BE2C (cell line): ENCODE measurements at regions not wholly inside any gene's neighbourhood (a gene's known extent, or its start where the extent isn't known, plus 50 kb on each side); places are given as distances from the start of the nearest gene placed in this dataset.

Experiments
- DNase-seq: peaks from one replicate; pipeline ENCODE4 v3.0.0-alpha.2; 2020
- H3K27me3 ChIP-seq: fragments of 250-450 bp; sonication (Bioruptor Pico); 2 replicates; pipeline ENCODE4 v1.5.1; 2020; ENCODE audit warnings: mild to moderate bottlenecking
- H3K36me3 ChIP-seq: fragments of 250-450 bp; sonication (Bioruptor Pico); 2 replicates; pipeline ENCODE4 v1.5.1; 2020; ENCODE audit warnings: mild to moderate bottlenecking
- H3K4me1 ChIP-seq: fragments of 250-450 bp; sonication (Bioruptor Pico); 2 replicates; pipeline ENCODE4 v1.5.1; 2020
- H3K4me3 ChIP-seq: 2 replicates; pipeline ENCODE4 v1.5.1; 2011; ENCODE audit warnings: low read depth, low read length
- H3K9me3 ChIP-seq: fragments of 250-450 bp; sonication (Bioruptor Pico); 2 replicates; pipeline ENCODE4 v1.5.1; 2020
- TF ChIP-seq, protein P1 (sequence below): IDR thresholded peaks from 2 replicates; pipeline ENCODE4 v1.5.1; 2012; ENCODE audit warnings: mild to moderate bottlenecking, low read depth, low read length

- Histone ChIP-seq H3K4me3 (no peak overlapping the region), H3K9me3 (no peaks in the 10 kb centered on the region), H3K36me3 (no peaks in the 10 kb centered on the region), H3K4me1 (no peaks in the 10 kb centered on the region), H3K27me3 (no peaks in the 10 kb centered on the region)
- no peak for DNase-seq
- TF ChIP-seq, protein P1, sequence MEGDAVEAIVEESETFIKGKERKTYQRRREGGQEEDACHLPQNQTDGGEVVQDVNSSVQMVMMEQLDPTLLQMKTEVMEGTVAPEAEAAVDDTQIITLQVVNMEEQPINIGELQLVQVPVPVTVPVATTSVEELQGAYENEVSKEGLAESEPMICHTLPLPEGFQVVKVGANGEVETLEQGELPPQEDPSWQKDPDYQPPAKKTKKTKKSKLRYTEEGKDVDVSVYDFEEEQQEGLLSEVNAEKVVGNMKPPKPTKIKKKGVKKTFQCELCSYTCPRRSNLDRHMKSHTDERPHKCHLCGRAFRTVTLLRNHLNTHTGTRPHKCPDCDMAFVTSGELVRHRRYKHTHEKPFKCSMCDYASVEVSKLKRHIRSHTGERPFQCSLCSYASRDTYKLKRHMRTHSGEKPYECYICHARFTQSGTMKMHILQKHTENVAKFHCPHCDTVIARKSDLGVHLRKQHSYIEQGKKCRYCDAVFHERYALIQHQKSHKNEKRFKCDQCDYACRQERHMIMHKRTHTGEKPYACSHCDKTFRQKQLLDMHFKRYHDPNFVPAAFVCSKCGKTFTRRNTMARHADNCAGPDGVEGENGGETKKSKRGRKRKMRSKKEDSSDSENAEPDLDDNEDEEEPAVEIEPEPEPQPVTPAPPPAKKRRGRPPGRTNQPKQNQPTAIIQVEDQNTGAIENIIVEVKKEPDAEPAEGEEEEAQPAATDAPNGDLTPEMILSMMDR: no peak
Measured at GRCh38 chr9:129270205-129270604, 92.1 kb upstream of the IER5L start.

GRCh38 chr9:129267141-129267540 lies 89.1 kb upstream of the IER5L start:
- H3K4me1 ChIP-seq: no peaks in the 10 kb centered on the region
- DNase-seq: no peak

GRCh38 chr9:129266536-129266935 lies 88.5 kb upstream of the IER5L start:
- Histone ChIP-seq H3K27me3 (no peaks in the 10 kb centered on the region), H3K4me3 (no peak overlapping the region), H3K9me3 (no peaks in the 10 kb centered on the region), H3K4me1 (no peaks in the 10 kb centered on the region), H3K36me3 (no peaks in the 10 kb centered on the region)
- TF ChIP-seq, protein P1: no peak
- no peak for DNase-seq

More at GRCh38 chr9:129267141-129267540, 89.1 kb upstream of the IER5L start:
- TF ChIP-seq, protein P1: no peak
- Histone ChIP-seq H3K4me3 (no peak overlapping the region), H3K9me3 (no peaks in the 10 kb centered on the region), H3K36me3 (no peaks in the 10 kb centered on the region), H3K27me3 (no peaks in the 10 kb centered on the region)

- no peaks in the 10 kb centered on the region for H3K36me3 ChIP-seq
- peaks cover under 1% of the 10 kb centered on the region; the same call in 1 of the 2 replicates for H3K9me3 ChIP-seq
- H3K27me3 ChIP-seq: no peaks in the 10 kb centered on the region
- TF ChIP-seq, protein P1: no peak
- DNase-seq: no peak
- no peaks in the 10 kb centered on the region for H3K4me1 ChIP-seq
- no peak overlapping the region for H3K4me3 ChIP-seq
Measured at GRCh38 chr9:129264388-129264787, 86.3 kb upstream of the IER5L start.

DNA sequence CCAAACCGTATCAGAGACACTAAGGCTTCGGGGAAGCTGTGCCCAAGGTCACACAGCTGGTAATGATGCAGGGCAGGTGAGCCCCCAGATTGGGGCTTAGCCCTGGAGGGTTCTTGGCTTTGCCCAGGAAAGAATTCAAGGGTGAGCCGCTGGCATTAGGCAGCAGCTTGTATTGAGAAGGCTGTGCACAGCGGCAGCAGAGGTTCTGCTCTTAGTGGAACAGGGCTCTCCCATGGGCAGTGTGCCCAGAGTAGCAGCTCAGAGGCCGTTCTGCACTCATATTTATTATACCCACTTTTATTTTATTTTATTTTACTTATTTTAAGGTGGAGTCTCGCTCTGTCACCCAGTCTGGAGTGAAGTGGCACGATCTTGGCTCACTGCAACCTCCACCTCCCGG lies 85.8 kb upstream of the IER5L start:
- H3K36me3 ChIP-seq: no peaks in the 10 kb centered on the region
- no peaks in the 10 kb centered on the region for H3K27me3 ChIP-seq
- H3K4me1 ChIP-seq: 0 out of 2 replicates have a peak, but pooled peaks cover under 1% of the 10 kb centered on the region
- peak; percentile 4 for DNase-seq
- H3K9me3 ChIP-seq: peaks cover 6% of the 10 kb centered on the region
- no peak overlapping the region for H3K4me3 ChIP-seq
- TF ChIP-seq, protein P1: no peak

- TF ChIP-seq, protein P1: no peak
- Histone ChIP-seq H3K4me1 (0 out of 2 replicates have a peak, but pooled peaks cover 3% of the 10 kb centered on the region), H3K9me3 (peaks cover 9% of the 10 kb centered on the region), H3K27me3 (no peaks in the 10 kb centered on the region), H3K4me3 (no peak overlapping the region), H3K36me3 (no peaks in the 10 kb centered on the region)
- no peak for DNase-seq
Measured at GRCh38 chr9:129262261-129262660, 84.2 kb upstream of the IER5L start.
